Rectal smooth muscle tissue (tissue), 1 donor: ENCODE measurements at regions not wholly inside any gene's neighbourhood (a gene's known extent, or its start where the extent isn't known, plus 50 kb on each side); places are given as distances from the start of the nearest gene placed in this dataset.
"Not testable (repeated sequence)": the region's sequence is repeated elsewhere in the genome, so short reads cannot be mapped to it uniquely, and the experiment has no call there.

Experiments used
- H3K27ac ChIP-seq: one replicate; pipeline ENCODE4 v1.7.0; 2013; ENCODE audit warnings: low read depth, low read length, inconsistent platforms
- H3K27me3 ChIP-seq: one replicate; pipeline ENCODE4 v1.7.0; 2013; ENCODE audit warnings: low read length; ENCODE audit not compliant: control insufficient read depth, insufficient read depth
- H3K36me3 ChIP-seq: one replicate; pipeline ENCODE4 v1.7.0; 2013; ENCODE audit warnings: low read length; ENCODE audit not compliant: control insufficient read depth, insufficient read depth
- H3K4me1 ChIP-seq: one replicate; pipeline ENCODE4 v1.7.0; 2013; ENCODE audit warnings: low read length; ENCODE audit not compliant: control insufficient read depth, insufficient read depth
- H3K4me3 ChIP-seq: one replicate; pipeline ENCODE4 v1.7.0; 2013; ENCODE audit warnings: low read length
- H3K9ac ChIP-seq: one replicate; pipeline ENCODE4 v1.7.0; 2013; ENCODE audit warnings: low read length

DNA sequence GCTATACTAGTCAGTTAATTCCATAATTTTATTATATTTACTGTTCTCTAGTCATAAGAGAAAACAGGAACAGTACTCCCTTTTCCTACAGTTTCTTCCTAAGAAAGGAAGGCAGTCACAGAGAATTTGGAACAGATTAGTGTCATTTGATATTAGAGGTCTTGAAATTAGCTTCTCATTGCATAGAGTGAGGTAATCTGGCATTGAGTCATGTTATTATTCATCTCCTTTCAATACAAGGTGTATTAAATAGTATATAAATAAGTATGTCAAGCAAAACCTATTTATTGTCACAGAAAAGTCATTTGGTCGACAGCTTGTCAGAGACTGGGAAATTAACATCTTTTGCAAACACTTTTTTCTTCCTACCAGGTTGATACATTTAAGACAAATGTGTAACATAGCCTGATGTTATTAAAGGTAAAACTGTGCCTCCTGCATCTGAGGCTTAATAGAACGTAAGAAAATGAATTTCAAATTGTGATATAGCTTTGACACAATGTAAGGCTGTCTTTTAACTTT, 753.1 kb upstream of the FRG1 start:
- no peak overlapping the region for H3K27ac ChIP-seq
- no peaks in the 10 kb centered on the region for H3K36me3 ChIP-seq

GRCh38 chr4:189198624-189199023, 742.0 kb upstream of the FRG1 start:
- H3K27ac ChIP-seq = no peak overlapping the region
- no peak overlapping the region for H3K4me3 ChIP-seq
- no peaks in the 10 kb centered on the region for H3K36me3 ChIP-seq
- no peaks in the 10 kb centered on the region for H3K4me1 ChIP-seq
- no peaks in the 10 kb centered on the region for H3K27me3 ChIP-seq
- no peak overlapping the region for H3K9ac ChIP-seq

More for the DNA sequence above, 753.1 kb upstream of the FRG1 start:
- Histone ChIP-seq H3K4me1 (no peaks in the 10 kb centered on the region), H3K9ac (no peak overlapping the region), H3K27me3 (no peaks in the 10 kb centered on the region), H3K4me3 (no peak overlapping the region)

DNA sequence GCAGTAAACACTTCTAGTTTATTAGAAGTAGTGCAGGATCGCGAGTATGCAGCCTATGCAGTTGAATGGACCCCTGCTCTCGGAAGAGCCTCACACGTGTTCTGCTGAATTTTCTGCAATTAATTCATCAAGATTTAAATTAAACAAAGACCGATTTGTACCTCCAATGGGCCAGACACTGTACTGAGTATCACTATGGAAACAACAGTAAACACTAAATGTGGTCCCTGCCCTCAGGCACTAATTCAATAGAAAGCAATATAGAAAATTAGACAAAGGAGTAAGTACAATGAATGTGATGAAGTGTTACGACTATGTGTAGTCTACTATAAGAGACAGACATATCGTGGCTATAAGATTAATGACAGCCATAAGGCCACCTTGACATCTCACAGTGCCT, 740.3 kb upstream of the FRG1 start:
- Histone ChIP-seq H3K9ac (no peak overlapping the region), H3K4me1 (no peaks in the 10 kb centered on the region), H3K36me3 (no peaks in the 10 kb centered on the region), H3K27me3 (no peaks in the 10 kb centered on the region), H3K27ac (no peak overlapping the region), H3K4me3 (no peak overlapping the region)

DNA sequence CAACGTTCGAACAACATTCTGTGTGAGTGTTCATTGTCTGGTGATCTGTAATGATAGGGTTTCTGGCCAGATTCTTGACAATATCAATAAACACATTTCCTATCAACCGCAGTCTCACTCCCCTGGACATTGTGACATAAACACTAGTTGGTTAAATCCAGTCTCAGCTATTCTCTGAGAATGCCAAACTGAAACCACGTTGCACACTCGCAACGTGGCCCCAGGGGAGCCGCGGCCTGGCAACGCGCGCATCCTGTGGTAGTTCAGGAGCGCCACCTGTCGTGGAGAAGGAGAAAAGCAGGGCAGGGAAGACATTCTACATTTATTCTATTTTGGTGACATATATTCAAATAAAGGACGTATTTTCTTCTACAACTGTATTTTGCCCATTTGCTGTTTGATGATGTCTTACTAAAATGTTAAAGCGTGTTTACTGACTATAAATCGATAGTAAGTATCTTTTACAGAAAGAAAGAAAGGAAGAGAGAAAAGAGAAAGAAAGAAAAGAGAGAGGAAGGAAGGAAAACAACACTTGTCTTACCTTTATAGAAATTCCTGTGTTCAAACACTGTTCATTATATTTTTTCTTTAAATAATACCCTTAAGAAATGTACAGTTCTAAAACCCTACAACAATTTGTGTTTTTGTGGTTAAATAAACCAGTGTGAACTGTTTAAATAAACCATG, 738.3 kb upstream of the FRG1 start:
- no peaks in the 10 kb centered on the region for H3K4me1 ChIP-seq
- H3K9ac ChIP-seq = no peak overlapping the region
- no peak overlapping the region for H3K27ac ChIP-seq

DNA sequence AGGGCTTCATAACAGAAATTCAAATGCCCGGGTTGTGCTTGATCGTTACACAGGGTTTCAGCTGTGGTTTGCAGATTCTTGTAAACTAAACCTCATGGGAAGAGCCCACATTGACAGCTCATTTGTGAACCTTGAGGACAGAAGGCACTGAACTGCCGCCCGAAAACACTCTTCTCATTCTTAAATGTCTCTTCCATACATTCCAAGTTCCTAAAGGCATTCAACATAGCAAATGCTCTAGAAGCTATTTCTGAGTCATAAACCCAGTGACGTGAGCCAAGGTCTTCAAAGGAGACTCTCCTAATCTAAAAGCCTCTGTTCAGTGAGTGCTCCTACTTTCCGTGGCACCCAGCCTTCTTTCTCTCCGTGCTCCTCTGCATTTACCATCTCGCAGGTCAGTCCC, 737.8 kb upstream of the FRG1 start:
- no peak overlapping the region for H3K9ac ChIP-seq
- H3K27me3 ChIP-seq = no peaks in the 10 kb centered on the region
- no peak overlapping the region for H3K4me3 ChIP-seq
- H3K4me1 ChIP-seq = no peaks in the 10 kb centered on the region
- H3K27ac ChIP-seq = no peak overlapping the region
- no peaks in the 10 kb centered on the region for H3K36me3 ChIP-seq

More for the DNA sequence above, 738.3 kb upstream of the FRG1 start:
- peak overlapping the region; percentile 40 for H3K4me3 ChIP-seq
- no peaks in the 10 kb centered on the region for H3K36me3 ChIP-seq
- no peaks in the 10 kb centered on the region for H3K27me3 ChIP-seq

DNA sequence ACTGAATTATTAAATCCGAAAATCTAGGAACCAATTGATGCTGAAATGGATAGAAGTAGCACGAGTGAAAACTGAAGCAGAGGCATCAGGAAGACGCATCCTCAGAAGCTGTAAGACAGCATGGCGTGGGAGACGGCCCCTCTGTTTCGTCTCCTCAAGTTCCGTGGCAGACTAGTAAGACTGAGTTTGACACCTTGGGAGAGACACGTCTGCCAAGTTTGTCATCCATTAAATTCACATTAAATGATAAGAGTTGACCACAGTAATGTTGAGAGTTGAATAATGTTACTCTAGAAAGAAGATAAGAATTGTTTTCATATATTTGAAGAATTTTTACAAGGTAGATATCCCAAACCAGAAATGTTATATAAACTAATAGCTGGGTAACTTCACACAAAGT, 736.1 kb upstream of the FRG1 start:
- no peaks in the 10 kb centered on the region for H3K27me3 ChIP-seq
- H3K4me1 ChIP-seq = no peaks in the 10 kb centered on the region
- H3K36me3 ChIP-seq = no peaks in the 10 kb centered on the region
- H3K4me3 ChIP-seq = no peak overlapping the region
- H3K27ac ChIP-seq = no peak overlapping the region
- H3K9ac ChIP-seq = no peak overlapping the region

- H3K27me3 ChIP-seq = no peaks in the 10 kb centered on the region
- H3K4me1 ChIP-seq = no peaks in the 10 kb centered on the region
- H3K4me3 ChIP-seq = no peak overlapping the region
- no peak overlapping the region for H3K9ac ChIP-seq
- H3K36me3 ChIP-seq = no peaks in the 10 kb centered on the region
- no peak overlapping the region for H3K27ac ChIP-seq
Observed at GRCh38 chr4:189206953-189207352, 733.7 kb upstream of the FRG1 start.

DNA sequence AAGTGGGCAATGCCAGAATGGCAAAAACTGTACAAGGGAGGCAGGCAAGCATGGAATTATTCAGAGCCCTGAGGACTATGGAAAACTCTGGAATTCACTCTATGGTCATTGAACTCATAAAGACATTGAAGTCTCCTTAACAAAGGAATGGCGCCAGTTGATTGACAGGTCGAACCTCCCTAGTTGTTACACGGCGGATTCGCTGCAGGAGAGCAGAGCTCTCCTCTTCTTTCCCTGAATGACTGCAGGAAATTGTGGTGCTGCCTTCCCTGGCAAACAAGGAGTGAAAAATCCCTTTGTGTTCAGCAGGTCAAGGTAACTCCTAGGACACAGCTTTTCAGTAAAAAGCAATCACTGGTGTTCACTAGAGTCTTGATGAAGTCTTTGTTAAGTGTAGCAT, 732.8 kb upstream of the FRG1 start:
- no peaks in the 10 kb centered on the region for H3K36me3 ChIP-seq
- no peaks in the 10 kb centered on the region for H3K27me3 ChIP-seq
- no peak overlapping the region for H3K4me3 ChIP-seq
- no peak overlapping the region for H3K9ac ChIP-seq
- H3K27ac ChIP-seq = no peak overlapping the region
- H3K4me1 ChIP-seq = no peaks in the 10 kb centered on the region

DNA sequence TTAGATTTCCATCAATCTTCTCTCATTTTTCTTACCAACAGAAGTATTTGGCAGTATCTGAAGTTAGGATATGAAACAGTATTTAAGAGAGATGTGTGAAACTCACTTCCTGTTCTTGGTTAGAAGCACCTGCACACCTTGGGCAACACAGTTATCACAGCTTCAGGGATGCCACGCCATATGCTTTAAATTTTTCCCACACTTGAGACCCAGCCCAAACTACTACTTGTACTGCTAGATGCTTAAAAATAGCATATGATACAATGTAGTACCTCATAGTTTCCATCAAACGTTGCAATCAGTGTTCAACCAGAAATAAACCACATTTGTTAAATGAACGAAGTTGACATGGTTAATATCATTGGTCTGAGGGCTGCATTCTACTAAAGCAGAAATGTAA, 725.1 kb upstream of the FRG1 start:
- H3K4me3 ChIP-seq = no peak overlapping the region
- H3K27me3 ChIP-seq = no peaks in the 10 kb centered on the region
- no peaks in the 10 kb centered on the region for H3K36me3 ChIP-seq
- no peak overlapping the region for H3K9ac ChIP-seq
- no peaks in the 10 kb centered on the region for H3K4me1 ChIP-seq
- H3K27ac ChIP-seq = no peak overlapping the region

GRCh38 chr4:189221691-189222090, 719.0 kb upstream of the FRG1 start:
- no peaks in the 10 kb centered on the region for H3K4me1 ChIP-seq
- H3K27me3 ChIP-seq = no peaks in the 10 kb centered on the region
- no peaks in the 10 kb centered on the region for H3K36me3 ChIP-seq
- H3K9ac ChIP-seq = no peak overlapping the region
- no peak overlapping the region for H3K27ac ChIP-seq
- no peak overlapping the region for H3K4me3 ChIP-seq

GRCh38 chr4:189228726-189229125, 711.9 kb upstream of the FRG1 start:
- Histone ChIP-seq H3K4me1 (no peaks in the 10 kb centered on the region), H3K27me3 (no peaks in the 10 kb centered on the region), H3K4me3 (no peak overlapping the region), H3K27ac (no peak overlapping the region), H3K36me3 (no peaks in the 10 kb centered on the region), H3K9ac (no peak overlapping the region)

DNA sequence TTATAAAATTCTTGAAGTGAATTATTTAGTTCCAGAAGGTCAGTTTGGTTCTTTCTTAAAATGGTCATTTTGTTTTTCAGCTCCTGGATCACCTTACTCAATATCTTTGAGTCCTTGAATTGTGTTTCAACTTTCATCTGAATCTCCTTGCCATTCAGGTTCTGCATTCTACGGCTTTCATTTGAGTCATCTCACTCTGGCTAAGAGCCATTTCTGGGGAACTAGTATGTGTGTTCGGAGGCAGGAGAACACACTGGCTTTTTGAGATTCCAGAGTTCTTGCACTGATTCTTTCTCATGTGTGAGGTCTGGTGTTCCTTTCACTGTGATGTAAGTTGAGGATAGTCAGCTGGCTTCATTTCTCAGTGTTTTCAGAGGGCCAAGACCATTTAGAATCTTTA, 708.4 kb upstream of the FRG1 start:
- H3K4me1 ChIP-seq = no peaks in the 10 kb centered on the region
- H3K9ac ChIP-seq = no peak overlapping the region
- no peaks in the 10 kb centered on the region for H3K36me3 ChIP-seq
- H3K27me3 ChIP-seq = no peaks in the 10 kb centered on the region
- H3K27ac ChIP-seq = no peak overlapping the region
- H3K4me3 ChIP-seq = no peak overlapping the region

GRCh38 chr4:189233754-189234153, 706.9 kb upstream of the FRG1 start:
- not testable (repeated sequence) for H3K4me3 ChIP-seq, H3K27ac ChIP-seq, H3K4me1 ChIP-seq, H3K36me3 ChIP-seq, H3K9ac ChIP-seq, H3K27me3 ChIP-seq
